Activated CD4-positive, alpha-beta memory T cell treated with anti-CD3 and anti-CD28 coated beads for 36 hours (primary cell): ENCODE measurements at regions not wholly inside any gene's neighbourhood (a gene's known extent, or its start where the extent isn't known, plus 50 kb on each side); places are given as distances from the start of the nearest gene placed in this dataset.

Experiments used
- CTCF ChIA-PET: fragments of 350-600 bp; sonication (Branson Sonifier 250); formaldehyde crosslinking; loops from one replicate; lab custom pipeline; 2021; ENCODE audit warnings: antibody characterized with exemption, inconsistent platforms; lab: Charles Lee
- POLR2A ChIA-PET: fragments of 350-600 bp; sonication (Branson Sonifier 250); formaldehyde crosslinking; loops from one replicate; lab custom pipeline; 2021; ENCODE audit warnings: antibody characterized with exemption; lab: Charles Lee
- DNase-seq: peaks from one replicate; pipeline ENCODE4 v3.0.0-alpha.2; 2020
- H3K27ac Mint-ChIP-seq: one replicate; pipeline ENCODE4 v1.8.0; 2021; ENCODE audit warnings: mixed read lengths
- H3K27me3 Mint-ChIP-seq: one replicate; pipeline ENCODE4 v1.8.0; 2021; ENCODE audit warnings: mixed read lengths
- H3K36me3 Mint-ChIP-seq: one replicate; pipeline ENCODE4 v1.8.0; 2021; ENCODE audit warnings: mixed read lengths
- H3K4me1 Mint-ChIP-seq: one replicate; pipeline ENCODE4 v1.8.0; 2021; ENCODE audit warnings: low read depth, mixed read lengths
- H3K4me3 Mint-ChIP-seq: one replicate; pipeline ENCODE4 v1.8.0; 2021; ENCODE audit warnings: mild to moderate bottlenecking, mixed read lengths
- H3K9me3 Mint-ChIP-seq: one replicate; pipeline ENCODE4 v1.8.0; 2021; ENCODE audit warnings: mixed read lengths
- intact Hi-C: fragments of 100-400 bp; cut with micrococcal nuclease; formaldehyde crosslinking; loops from one replicate; pipeline ENCODE4 v1.15.1; 2023

DNA sequence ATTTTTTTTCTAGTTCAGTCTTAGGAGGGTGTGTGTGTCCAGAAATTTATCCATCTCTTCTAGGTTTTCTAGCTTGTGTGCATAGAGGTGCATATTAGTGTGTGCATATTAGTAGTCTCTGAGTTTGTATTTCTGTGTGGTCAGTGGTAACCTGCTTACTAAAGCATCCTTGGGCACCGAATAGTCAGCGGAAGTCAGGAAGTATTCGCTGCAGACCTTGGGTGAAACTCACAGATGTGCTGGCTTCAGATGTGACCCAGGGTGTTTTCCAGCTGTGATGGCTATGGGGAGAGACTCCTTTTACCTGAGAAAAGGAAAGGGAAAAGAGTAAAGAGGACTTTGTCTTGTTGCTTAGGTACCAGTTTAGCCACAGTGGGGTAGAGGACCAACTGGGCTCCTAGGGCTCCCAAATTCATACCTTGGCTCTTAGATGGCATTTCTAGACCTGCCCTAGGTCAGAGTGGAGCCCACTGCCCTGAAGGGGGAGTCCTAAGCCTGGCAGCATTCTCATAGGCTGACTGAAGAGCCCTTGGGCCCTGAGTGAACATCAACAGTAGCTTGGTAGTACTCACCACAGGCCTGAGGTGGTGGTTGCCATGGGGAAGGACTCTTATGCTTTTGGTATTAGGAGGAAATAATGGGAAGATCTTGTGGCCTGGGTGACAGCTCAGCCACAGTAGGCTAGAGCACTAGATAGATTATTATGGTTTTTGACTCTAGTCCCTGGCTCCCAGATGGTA is 286.0 kb upstream of the ZPLD1 start:
- peaks cover 21% of the 10 kb centered on the region for H3K9me3 Mint-ChIP-seq
- no peak overlapping the region for H3K4me3 Mint-ChIP-seq
- intact Hi-C loops = no loop called here
- DNase-seq = no peak
- peaks cover 23% of the 10 kb centered on the region for H3K36me3 Mint-ChIP-seq
- no peaks in the 10 kb centered on the region for H3K27me3 Mint-ChIP-seq
- ChIA-PET POLR2A (no interaction called here), CTCF (no interaction called here)
- H3K4me1 Mint-ChIP-seq = peaks cover 8% of the 10 kb centered on the region
- H3K27ac Mint-ChIP-seq = no peak overlapping the region

DNA sequence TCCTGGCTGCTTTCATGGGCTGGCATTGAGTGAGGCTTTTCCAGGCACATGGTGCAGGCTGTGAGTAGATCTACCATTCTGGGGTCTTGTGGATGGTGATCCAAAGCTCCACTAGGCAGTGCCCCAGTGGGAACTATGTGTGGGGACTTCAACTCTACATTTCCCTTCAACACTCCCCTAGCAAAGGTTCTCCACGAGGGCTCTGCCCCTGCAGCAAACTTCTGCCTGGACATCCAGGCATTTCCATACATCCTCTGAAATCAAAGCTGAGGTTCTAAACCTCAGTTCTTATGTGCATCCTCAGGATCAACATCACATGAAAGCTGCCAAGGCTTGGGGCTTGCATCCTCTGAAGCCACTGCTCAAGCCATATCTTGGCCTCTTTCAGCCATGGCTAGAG is 282.9 kb upstream of the ZPLD1 start:
- H3K4me1 Mint-ChIP-seq = peaks cover 12% of the 10 kb centered on the region
- no peaks in the 10 kb centered on the region for H3K27me3 Mint-ChIP-seq
- no peak overlapping the region for H3K4me3 Mint-ChIP-seq
- no peak for DNase-seq
- ChIA-PET CTCF (interaction anchor here (0.6 kb wide), 1 partner anchor 24 kb away, joined by 3 read pairs; no protein-coding TSS in a partner anchor), POLR2A (no interaction called here)
- peaks cover 21% of the 10 kb centered on the region for H3K9me3 Mint-ChIP-seq
- intact Hi-C loops = no loop called here
- H3K36me3 Mint-ChIP-seq = peaks cover 23% of the 10 kb centered on the region
- H3K27ac Mint-ChIP-seq = no peak overlapping the region

DNA sequence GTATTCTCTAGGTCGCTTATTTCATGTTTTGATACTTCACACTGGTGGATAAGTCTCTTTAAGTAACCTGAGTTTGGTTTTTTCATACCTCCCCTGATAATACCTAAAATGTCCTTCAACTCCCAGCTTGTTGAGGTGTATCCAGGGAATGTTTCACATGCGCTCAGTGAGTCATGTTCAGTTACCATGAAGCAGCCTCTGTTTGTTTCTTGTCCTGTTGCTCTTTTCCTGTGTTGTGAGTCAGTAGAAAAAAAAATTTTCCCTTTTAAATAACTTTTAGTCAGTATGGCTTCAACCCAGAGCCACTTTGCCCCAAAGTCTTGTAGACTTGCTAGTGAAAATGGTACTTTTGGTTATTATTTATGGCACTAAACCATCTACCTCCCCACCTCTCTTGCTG is 278.4 kb upstream of the ZPLD1 start:
- Mint-ChIP-seq H3K27me3 (no peaks in the 10 kb centered on the region), H3K27ac (no peak overlapping the region), H3K9me3 (peaks cover 13% of the 10 kb centered on the region), H3K36me3 (peaks cover 12% of the 10 kb centered on the region), H3K4me3 (no peak overlapping the region), H3K4me1 (peaks cover 14% of the 10 kb centered on the region)
- POLR2A ChIA-PET = no interaction called here
- CTCF ChIA-PET = interaction anchor here (1.5 kb wide), 1 partner anchor 73 kb away, joined by 3 read pairs; no protein-coding TSS in a partner anchor
- intact Hi-C loops = no loop called here
- no peak for DNase-seq

DNA sequence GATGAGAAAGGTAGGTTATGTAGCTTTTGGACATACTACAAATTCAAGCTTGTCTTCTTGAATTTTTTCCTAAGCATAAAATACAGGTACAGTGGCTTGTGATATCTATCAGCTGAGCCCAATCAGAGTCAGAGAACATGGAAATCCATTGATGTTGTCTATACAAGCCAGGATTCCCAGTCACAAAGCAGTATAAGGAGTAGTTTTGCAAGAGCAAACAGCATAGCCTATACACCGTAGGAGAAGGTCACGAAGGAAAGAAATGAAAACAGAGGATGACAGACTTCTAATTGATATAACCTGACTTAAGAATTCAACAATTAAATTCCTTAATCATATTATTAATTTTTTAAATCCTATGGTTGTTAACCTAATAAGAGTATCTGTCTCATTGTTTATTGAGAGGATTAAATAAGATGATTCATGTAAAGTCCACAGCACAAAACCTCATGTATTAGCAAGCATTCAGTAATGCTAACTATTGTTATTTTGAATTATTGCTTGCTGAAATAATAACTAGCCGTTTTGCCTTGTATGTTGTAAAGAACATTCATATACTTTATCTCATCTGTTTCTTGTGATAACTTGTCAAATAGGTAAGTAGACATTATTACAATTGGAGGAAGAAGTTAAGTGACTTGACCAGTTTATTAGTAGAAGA is 276.6 kb upstream of the ZPLD1 start:
- Mint-ChIP-seq H3K4me1 (peaks cover 27% of the 10 kb centered on the region), H3K9me3 (no peaks in the 10 kb centered on the region), H3K27ac (no peak overlapping the region), H3K4me3 (no peak overlapping the region), H3K27me3 (no peaks in the 10 kb centered on the region), H3K36me3 (no peaks in the 10 kb centered on the region)
- intact Hi-C loops = no loop called here
- ChIA-PET POLR2A (no interaction called here), CTCF (no interaction called here)
- DNase-seq = no peak

DNA sequence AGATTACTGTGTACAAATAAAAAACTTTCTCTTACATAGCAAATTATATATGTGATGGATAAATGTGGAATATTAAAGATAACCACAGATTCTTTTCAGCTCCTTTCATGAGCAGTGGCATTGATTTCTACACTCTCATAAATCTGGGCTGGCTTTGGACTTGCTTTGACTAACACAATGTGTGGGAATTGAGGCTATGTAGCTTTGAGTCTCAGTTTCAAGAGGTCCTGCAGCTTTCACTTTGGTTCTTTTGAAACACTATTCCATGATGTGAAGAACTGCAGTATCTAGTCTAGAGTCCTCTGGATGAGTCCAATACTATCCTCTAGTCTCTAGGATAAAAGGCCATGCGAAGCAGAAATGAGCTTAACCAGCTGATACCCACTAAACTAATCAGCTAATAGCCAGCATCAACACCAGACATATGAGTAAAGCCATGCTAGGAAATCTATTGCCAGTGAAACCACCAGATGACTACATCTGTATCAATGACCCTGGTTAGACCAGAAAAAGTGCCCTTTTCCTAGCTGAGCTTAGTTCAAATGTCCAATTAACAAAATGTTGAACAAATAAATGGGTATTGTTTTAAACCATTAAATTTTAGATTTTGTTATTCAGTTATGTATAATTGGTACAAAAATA is 274.9 kb upstream of the ZPLD1 start:
- ChIA-PET POLR2A (no interaction called here), CTCF (interaction anchor here (1.3 kb wide), 1 partner anchor 65 kb away, joined by 5 read pairs; no protein-coding TSS in a partner anchor)
- no peak for DNase-seq
- no peaks in the 10 kb centered on the region for H3K9me3 Mint-ChIP-seq
- peaks cover 27% of the 10 kb centered on the region for H3K4me1 Mint-ChIP-seq
- no peaks in the 10 kb centered on the region for H3K36me3 Mint-ChIP-seq
- no peak overlapping the region for H3K27ac Mint-ChIP-seq
- intact Hi-C loops = loop anchor here (2.0 to 5.0 kb wide), 3 partner anchors 223 to 333 kb away; no protein-coding TSS in a partner anchor
- H3K27me3 Mint-ChIP-seq = no peaks in the 10 kb centered on the region
- no peak overlapping the region for H3K4me3 Mint-ChIP-seq

DNA sequence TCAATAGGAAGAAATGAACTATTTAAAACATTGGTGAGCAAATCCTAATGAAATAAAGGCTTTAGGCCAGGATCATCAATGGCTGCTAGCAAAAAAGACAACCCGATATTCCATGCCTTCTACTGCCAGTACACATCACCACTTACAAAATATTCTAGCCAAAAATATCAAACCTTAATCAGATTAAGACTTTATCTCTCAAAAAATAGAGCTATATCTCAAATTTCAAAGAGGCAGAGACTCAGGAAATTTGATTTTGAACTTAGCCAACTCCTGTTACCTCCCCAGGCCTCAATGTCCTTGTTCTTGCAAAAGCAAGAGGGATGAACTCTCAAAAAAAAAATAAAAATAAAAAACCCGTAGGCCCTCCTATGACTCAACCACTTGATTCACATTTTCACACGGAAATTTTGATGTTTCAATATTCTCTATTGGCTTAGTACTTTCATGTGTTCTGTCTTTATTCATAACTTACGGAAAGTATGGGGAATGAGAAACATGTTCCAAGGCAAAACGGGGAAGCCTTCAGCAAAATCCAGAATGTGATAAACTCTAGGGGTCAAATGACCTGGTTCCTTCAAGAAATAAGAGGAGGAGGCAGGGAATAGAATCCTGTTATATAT is 273.3 kb upstream of the ZPLD1 start:
- H3K4me1 Mint-ChIP-seq = peaks cover 26% of the 10 kb centered on the region
- ChIA-PET CTCF (interaction anchor here (0.9 kb wide), 1 partner anchor 67 kb away, joined by 3 read pairs; no protein-coding TSS in a partner anchor), POLR2A (interaction anchor here (1.2 kb wide), 1 partner anchor 312 kb away, joined by 5 read pairs; the partner anchor contains the start of gene NFKBIZ)
- peak overlapping the region; percentile 60 for H3K27ac Mint-ChIP-seq
- intact Hi-C loops = loop anchor here (1.0 to 5.0 kb wide), 6 partner anchors 69 to 334 kb away; no protein-coding TSS in a partner anchor
- H3K36me3 Mint-ChIP-seq = no peaks in the 10 kb centered on the region
- no peaks in the 10 kb centered on the region for H3K9me3 Mint-ChIP-seq
- H3K4me3 Mint-ChIP-seq = no peak overlapping the region
- H3K27me3 Mint-ChIP-seq = no peaks in the 10 kb centered on the region
- DNase-seq = no peak

DNA sequence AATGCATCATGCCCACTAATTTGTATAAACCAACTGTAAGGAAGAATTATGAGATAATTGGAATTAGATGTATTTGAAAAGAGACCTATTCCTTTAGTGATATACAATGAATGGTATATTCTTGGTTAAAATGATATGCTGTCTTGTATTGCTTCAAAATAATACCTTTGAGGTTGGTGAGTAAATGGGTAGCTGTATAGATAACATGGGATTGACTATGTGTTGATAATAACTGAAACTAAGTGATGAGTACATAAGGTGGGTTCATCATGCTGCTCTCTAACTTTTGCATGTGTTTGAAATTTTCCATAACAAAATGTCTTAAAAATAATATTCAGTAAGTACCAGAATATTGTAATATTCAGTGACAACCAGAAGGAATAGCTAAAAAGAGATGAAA is 272.6 kb upstream of the ZPLD1 start:
- no peak overlapping the region for H3K4me3 Mint-ChIP-seq
- POLR2A ChIA-PET = interaction anchor here (1.2 kb wide), 1 partner anchor 313 kb away, joined by 5 read pairs; the partner anchor contains the start of gene NFKBIZ
- no peaks in the 10 kb centered on the region for H3K36me3 Mint-ChIP-seq
- peaks cover 23% of the 10 kb centered on the region for H3K4me1 Mint-ChIP-seq
- DNase-seq = no peak
- peak overlapping the region; percentile 54 for H3K27ac Mint-ChIP-seq
- CTCF ChIA-PET = interaction anchor here (0.9 kb wide), 1 partner anchor 66 kb away, joined by 3 read pairs; no protein-coding TSS in a partner anchor
- intact Hi-C loops = loop anchor here (1.0 to 5.0 kb wide), 5 partner anchors 70 to 335 kb away; no protein-coding TSS in a partner anchor
- no peaks in the 10 kb centered on the region for H3K27me3 Mint-ChIP-seq
- H3K9me3 Mint-ChIP-seq = no peaks in the 10 kb centered on the region

DNA sequence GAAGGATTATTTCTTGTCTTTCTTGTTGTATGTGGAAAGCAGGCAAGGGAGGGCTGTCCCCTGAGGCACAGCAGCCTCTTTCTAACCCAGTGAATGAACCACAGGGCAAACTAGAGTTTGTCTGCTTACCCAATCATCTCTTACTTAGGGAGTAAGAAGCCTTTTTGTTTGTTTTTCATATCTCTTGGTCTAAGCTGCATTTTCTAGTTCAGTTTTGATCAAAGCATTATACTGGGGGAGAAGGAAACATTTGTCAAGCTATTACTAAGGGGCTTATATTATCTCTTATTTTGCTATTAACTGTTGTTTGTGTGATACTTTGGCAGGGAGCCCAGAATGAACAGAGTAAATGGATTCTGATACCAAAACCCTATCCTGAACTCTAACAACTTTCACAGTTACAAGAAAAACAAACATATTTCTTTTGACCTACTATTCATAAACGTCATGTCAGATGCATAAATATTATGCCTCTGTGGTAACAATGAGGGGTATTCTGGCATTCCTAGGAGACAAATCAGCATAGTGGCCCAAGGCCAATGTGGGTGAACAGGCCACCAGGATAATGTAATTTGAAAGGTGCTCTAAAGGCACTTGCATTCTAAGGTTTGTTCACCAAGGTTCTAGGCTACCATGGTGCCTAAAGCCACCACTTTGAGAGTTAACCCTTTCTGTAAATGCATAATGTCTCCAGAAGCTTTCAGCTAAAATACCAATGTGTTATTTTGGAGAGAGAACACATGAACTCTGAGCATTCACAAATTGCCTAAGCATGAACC is 271.6 kb upstream of the ZPLD1 start:
- Mint-ChIP-seq H3K4me1 (peaks cover 23% of the 10 kb centered on the region), H3K27ac (no peak overlapping the region), H3K36me3 (no peaks in the 10 kb centered on the region), H3K27me3 (no peaks in the 10 kb centered on the region), H3K4me3 (no peak overlapping the region), H3K9me3 (no peaks in the 10 kb centered on the region)
- no peak for DNase-seq
- ChIA-PET POLR2A (interaction anchor here (1.2 kb wide), 1 partner anchor 314 kb away, joined by 5 read pairs; the partner anchor contains the start of gene NFKBIZ), CTCF (interaction anchor here (0.6 kb wide), 1 partner anchor 64 kb away, joined by 3 read pairs; no protein-coding TSS in a partner anchor)
- intact Hi-C loops = loop anchor here (2.0 to 5.0 kb wide), 3 partner anchors 78 to 336 kb away; no protein-coding TSS in a partner anchor

DNA sequence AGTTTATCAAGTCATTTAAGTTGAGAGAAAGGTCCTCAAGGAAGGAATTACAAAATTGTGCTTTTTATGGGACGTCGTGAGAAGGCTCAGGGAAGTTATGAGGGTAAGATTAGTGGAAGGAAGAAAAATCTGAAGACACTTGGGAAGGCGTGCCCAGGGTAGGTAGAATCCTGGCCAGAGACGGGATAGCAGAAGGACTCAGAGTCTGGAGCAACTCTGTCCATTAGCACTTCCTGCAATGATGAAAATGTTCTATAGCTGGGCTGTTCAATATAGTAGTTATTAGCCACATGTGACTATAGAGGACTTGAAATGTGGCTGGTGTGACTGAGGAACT is 271.0 kb upstream of the ZPLD1 start:
- ChIA-PET CTCF (interaction anchor here (1.0 kb wide), 1 partner anchor 61 kb away, joined by 3 read pairs; no protein-coding TSS in a partner anchor), POLR2A (no interaction called here)
- intact Hi-C loops = loop anchor here (2.0 to 5.0 kb wide), 3 partner anchors 79 to 336 kb away; no protein-coding TSS in a partner anchor
- no peaks in the 10 kb centered on the region for H3K36me3 Mint-ChIP-seq
- peaks cover 23% of the 10 kb centered on the region for H3K4me1 Mint-ChIP-seq
- H3K27ac Mint-ChIP-seq = no peak overlapping the region
- no peaks in the 10 kb centered on the region for H3K9me3 Mint-ChIP-seq
- DNase-seq = no peak
- no peaks in the 10 kb centered on the region for H3K27me3 Mint-ChIP-seq
- H3K4me3 Mint-ChIP-seq = no peak overlapping the region

DNA sequence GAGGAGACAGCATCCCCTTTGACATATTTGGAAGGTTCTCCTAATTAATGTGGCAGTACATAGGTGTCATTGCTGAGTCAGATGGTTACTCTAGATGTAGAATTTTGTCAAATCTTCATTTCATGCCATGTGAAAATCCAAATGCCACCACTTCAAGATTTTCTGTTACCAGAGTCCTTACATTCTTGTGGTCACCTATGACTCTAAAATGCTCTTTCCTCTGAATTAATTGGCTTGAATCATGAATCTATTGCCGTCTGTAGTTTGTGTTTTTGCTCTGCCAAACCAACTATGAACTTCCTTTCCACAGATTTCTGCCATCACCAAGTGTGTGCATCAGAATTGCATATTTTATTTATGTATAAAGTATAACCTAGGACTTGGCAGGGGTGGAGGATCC is 269.4 kb upstream of the ZPLD1 start:
- ChIA-PET CTCF (no interaction called here), POLR2A (no interaction called here)
- no peaks in the 10 kb centered on the region for H3K9me3 Mint-ChIP-seq
- H3K4me3 Mint-ChIP-seq = no peak overlapping the region
- no peaks in the 10 kb centered on the region for H3K36me3 Mint-ChIP-seq
- peaks cover 20% of the 10 kb centered on the region for H3K4me1 Mint-ChIP-seq
- no peak for DNase-seq
- no peak overlapping the region for H3K27ac Mint-ChIP-seq
- intact Hi-C loops = no loop called here
- H3K27me3 Mint-ChIP-seq = no peaks in the 10 kb centered on the region

DNA sequence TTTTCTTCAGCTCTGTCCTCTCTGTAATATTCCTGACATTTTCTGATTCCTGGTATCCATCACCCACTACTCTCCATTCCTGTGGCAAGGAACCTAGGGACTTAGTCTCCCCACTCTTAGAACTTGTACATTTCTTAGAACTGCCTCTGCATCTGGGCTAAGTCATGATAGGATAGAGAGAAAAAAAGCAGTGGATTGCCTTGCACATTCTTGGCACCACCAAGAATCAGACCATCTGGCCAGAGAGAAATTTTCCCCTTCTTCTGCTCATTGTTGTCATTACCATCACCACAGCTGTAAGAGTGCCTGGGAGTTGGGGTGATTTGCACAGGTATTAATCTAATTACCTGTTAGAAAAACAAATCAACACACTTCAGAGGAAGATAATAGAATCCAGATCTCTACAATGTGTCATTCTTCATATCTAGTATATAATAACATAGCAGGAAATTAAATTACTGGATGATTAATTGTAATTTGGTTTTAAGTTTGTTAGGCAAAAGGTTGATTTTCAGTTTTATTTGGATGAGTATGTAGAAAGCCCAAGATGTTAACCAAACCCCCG is 264.8 kb upstream of the ZPLD1 start:
- ChIA-PET CTCF (no interaction called here), POLR2A (no interaction called here)
- peaks cover 1% of the 10 kb centered on the region for H3K27me3 Mint-ChIP-seq
- intact Hi-C loops = no loop called here
- H3K27ac Mint-ChIP-seq = no peak overlapping the region
- no peaks in the 10 kb centered on the region for H3K9me3 Mint-ChIP-seq
- DNase-seq = no peak
- H3K4me3 Mint-ChIP-seq = no peak overlapping the region
- H3K4me1 Mint-ChIP-seq = no peaks in the 10 kb centered on the region
- H3K36me3 Mint-ChIP-seq = no peaks in the 10 kb centered on the region
